D341Med (cell line): ENCODE measurements at regions not wholly inside any gene's neighbourhood (a gene's known extent, or its start where the extent isn't known, plus 50 kb on each side); places are given as distances from the start of the nearest gene placed in this dataset.
A peak's percentile ranks its signal among the peaks of the same experiment; 100 is the strongest.

Experiments used
- DNase-seq: peaks from one replicate; pipeline ENCODE4 v3.0.0; 2012; ENCODE audit warnings: low spot score

- no peak for DNase-seq
Measured at GRCh38 chr11:95485115-95485900, 254.3 kb upstream of the SESN3 start.

GRCh38 chr11:95483339-95483738 lies 252.3 kb upstream of the SESN3 start:
- DNase-seq = no peak

- no peak for DNase-seq
Measured at GRCh38 chr11:95478003-95478402, 247.0 kb upstream of the SESN3 start.

- no peak for DNase-seq
Measured at GRCh38 chr11:95469258-95469657, 238.3 kb upstream of the SESN3 start.

- no peak for DNase-seq
Measured at GRCh38 chr11:95466416-95466815, 235.4 kb upstream of the SESN3 start.

GRCh38 chr11:95465887-95466286 lies 234.9 kb upstream of the SESN3 start:
- DNase-seq = no peak

GRCh38 chr11:95461858-95462257 lies 230.9 kb upstream of the SESN3 start:
- no peak for DNase-seq

- DNase-seq = no peak
Measured at GRCh38 chr11:95461348-95461747, 230.3 kb upstream of the SESN3 start.

GRCh38 chr11:95459291-95460042 lies 228.5 kb upstream of the SESN3 start:
- no peak for DNase-seq

GRCh38 chr11:95456714-95457491 lies 225.9 kb upstream of the SESN3 start:
- DNase-seq = no peak

GRCh38 chr11:95455228-95455970 lies 224.4 kb upstream of the SESN3 start:
- no peak for DNase-seq

- no peak for DNase-seq
Measured at GRCh38 chr11:95453616-95454171, 222.7 kb upstream of the SESN3 start.

- DNase-seq = no peak
Measured at GRCh38 chr11:95451682-95452081, 220.7 kb upstream of the SESN3 start.

GRCh38 chr11:95451261-95451660 lies 220.3 kb upstream of the SESN3 start:
- DNase-seq = no peak

- no peak for DNase-seq
Measured at GRCh38 chr11:95450547-95451123, 219.6 kb upstream of the SESN3 start.

GRCh38 chr11:95445746-95446333 lies 214.8 kb upstream of the SESN3 start:
- DNase-seq = no peak

GRCh38 chr11:95444309-95445241 lies 213.6 kb upstream of the SESN3 start:
- DNase-seq = no peak

- no peak for DNase-seq
Measured at GRCh38 chr11:95443386-95443785, 212.4 kb upstream of the SESN3 start.

GRCh38 chr11:95442531-95443050 lies 211.6 kb upstream of the SESN3 start:
- DNase-seq = peak; percentile 80
